Fibroblast of lung (primary cell): ENCODE measurements at regions not wholly inside any gene's neighbourhood (a gene's known extent, or its start where the extent isn't known, plus 50 kb on each side); places are given as distances from the start of the nearest gene placed in this dataset.

Experiments used
- DNase-seq, 2 donors: peaks; one replicate each; pipeline versions ENCODE4 v3.0.0 to v3.0.0-alpha.2; 2010; ENCODE audit warnings: low read depth in 2 of 2
- H2AFZ ChIP-seq: 2 replicates; pipeline ENCODE4 v1.5.1; 2012; ENCODE audit warnings: low read length, control low read depth, inconsistent platforms
- H3K27ac ChIP-seq: 2 replicates; pipeline ENCODE4 v1.5.1; 2011; ENCODE audit warnings: low read length, control low read depth; ENCODE audit not compliant: insufficient read depth
- H3K27me3 ChIP-seq: 2 replicates; pipeline ENCODE4 v1.5.1; 2011; ENCODE audit warnings: mild to moderate bottlenecking, low read length; ENCODE audit not compliant: control insufficient read depth, insufficient read depth
- H3K36me3 ChIP-seq: 2 replicates; pipeline ENCODE4 v1.5.1; 2011; ENCODE audit warnings: low read length; ENCODE audit not compliant: control insufficient read depth, insufficient read depth
- H3K4me1 ChIP-seq: 2 replicates; pipeline ENCODE4 v1.5.1; 2011; ENCODE audit warnings: low read length; ENCODE audit not compliant: control insufficient read depth, insufficient read depth; ENCODE audit errors: extremely low read depth
- H3K4me2 ChIP-seq: 2 replicates; pipeline ENCODE4 v1.5.1; 2011; ENCODE audit warnings: low read length, control low read depth; ENCODE audit not compliant: insufficient read depth; ENCODE audit errors: extremely low read depth
- H3K4me3 ChIP-seq, 4 experiments: fragments of 200-600 bp in 1 of 4; sonication (generic) in 1 of 4; replicated peaks in 1 of 4; 2 replicates each; pipeline ENCODE4 v1.5.1; 2011 to 2016; ENCODE audit warnings: low read length in 4 of 4, low read depth in 3 of 4, mild to moderate bottlenecking in 3 of 4, control low read depth in 2 of 4, inconsistent platforms in 1 of 4, mixed read lengths in 1 of 4; ENCODE audit not compliant: insufficient read depth in 1 of 4; ENCODE audit errors: control extremely low read depth in 1 of 4
- H3K79me2 ChIP-seq: 2 replicates; pipeline ENCODE4 v1.5.1; 2012; ENCODE audit warnings: mild to moderate bottlenecking, low read length, inconsistent platforms; ENCODE audit not compliant: control insufficient read depth, insufficient read depth
- H3K9ac ChIP-seq: 2 replicates; pipeline ENCODE4 v1.5.1; 2011; ENCODE audit warnings: mild to moderate bottlenecking, low read length, control low read depth; ENCODE audit not compliant: insufficient read depth
- H3K9me3 ChIP-seq: 2 replicates; pipeline ENCODE4 v1.5.1; 2012; ENCODE audit warnings: low read depth, low read length; ENCODE audit not compliant: control insufficient read depth, insufficient read depth
- H4K20me1 ChIP-seq: 2 replicates; pipeline ENCODE4 v1.5.1; 2011; ENCODE audit warnings: low read length; ENCODE audit not compliant: control insufficient read depth, insufficient read depth; ENCODE audit errors: extremely low read depth
- CTCF ChIP-seq, 2 donors: IDR thresholded peaks in 1 of 2; conservative IDR thresholded peaks in 1 of 2; 1 replicate in 1 of 2; 2 replicates in 1 of 2; pipeline ENCODE4 v1.5.1; 2011 to 2012; ENCODE audit warnings: low read length in 2 of 2, control low read depth in 1 of 2, inconsistent platforms in 1 of 2, low read depth in 1 of 2, mild to moderate bottlenecking in 1 of 2
- EZH2 ChIP-seq: IDR thresholded peaks from 2 replicates; pipeline ENCODE4 v1.5.1; 2012; ENCODE audit warnings: low read length, control low read depth, mild to moderate bottlenecking; ENCODE audit errors: missing control alignments

DNA sequence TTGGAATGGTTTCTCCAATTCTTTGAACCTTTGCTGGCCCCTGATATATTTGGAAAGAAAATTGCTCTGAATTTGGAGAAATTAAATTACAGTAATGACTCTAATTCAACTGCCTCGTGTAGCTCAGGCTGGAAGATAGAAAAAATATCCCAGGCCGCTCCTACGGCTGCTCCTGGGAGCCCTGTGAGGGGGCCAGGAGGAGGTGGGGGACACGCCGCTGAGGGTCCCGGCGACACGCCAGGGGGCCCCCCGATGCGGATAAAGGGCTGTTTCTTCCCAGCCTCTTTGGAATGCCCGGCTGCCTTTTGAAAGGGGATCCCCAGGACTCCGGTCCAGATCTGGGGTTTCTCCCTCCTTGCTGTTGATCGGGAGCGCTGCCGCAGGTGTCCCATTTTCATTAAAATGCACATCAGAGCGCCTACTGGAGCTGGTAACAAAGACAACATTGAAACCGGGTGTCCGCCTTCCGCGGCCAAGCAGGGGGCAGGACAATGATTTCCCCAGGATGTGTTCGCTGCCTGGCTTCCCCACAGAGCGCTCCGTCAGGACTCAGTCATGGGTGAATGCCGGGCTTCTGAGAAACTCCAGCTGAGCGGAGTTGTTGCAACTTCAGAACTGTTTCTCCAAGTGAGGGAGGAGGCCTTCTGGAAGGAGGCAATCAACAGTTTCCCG is 200.1 kb upstream of the KBTBD8 start:
- Histone ChIP-seq H3K9ac (no peak overlapping the region), H3K4me1 (peaks cover 13% of the 10 kb centered on the region), H3K36me3 (no peaks in the 10 kb centered on the region), H3K27me3 (no peaks in the 10 kb centered on the region), H3K4me3 (peak overlapping the region in 1 of 4 experiments; percentile 25), H4K20me1 (no peaks in the 10 kb centered on the region), H3K79me2 (no peaks in the 10 kb centered on the region), H3K27ac (no peak overlapping the region), H3K9me3 (no peaks in the 10 kb centered on the region), H2AFZ (peak overlapping the region; percentile 44), H3K4me2 (peak overlapping the region; percentile 51)
- peak; percentile 67 to 86 for DNase-seq
- TF ChIP-seq EZH2 (no peak), CTCF (conservative IDR thresholded peaks at IDR 0.05 in 1 of 2, IDR thresholded peaks at IDR 0.05 in 1 of 2; ENCODE audit: low read depth in 1 of 2, low read length in 2 of 2) (peak in 1 of 2 donors; percentile 4)

DNA sequence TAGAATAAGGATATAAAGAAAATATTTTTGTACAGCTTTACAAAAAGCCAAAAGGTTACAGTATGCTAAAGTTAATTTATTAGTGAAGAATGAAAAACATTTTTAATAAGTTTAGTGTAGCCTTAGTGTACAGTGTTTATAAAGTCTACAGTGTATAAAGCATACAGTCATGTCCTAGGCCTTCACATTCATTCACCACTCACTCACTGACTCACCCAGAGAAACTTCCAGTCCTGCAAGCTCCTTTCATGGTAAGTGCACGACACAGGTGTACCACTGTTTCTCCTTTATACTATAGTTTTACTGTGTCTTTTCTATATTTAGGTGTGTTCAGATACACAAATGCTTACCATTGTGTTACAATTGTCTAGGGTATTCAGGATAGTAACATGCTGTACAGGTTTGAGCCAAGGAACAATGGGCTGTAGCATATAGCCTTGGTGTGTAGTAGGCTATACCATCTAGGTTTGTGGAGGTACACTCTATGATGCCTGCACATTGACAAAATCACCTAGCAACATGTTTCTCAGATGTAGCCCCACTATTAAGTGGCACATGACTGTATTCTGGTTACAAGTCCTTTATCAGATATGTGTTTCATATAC is 197.1 kb upstream of the KBTBD8 start:
- H3K27ac ChIP-seq = no peak overlapping the region
- H2AFZ ChIP-seq = no peak overlapping the region
- TF ChIP-seq CTCF (conservative IDR thresholded peaks at IDR 0.05 in 1 of 2, IDR thresholded peaks at IDR 0.05 in 1 of 2; ENCODE audit: low read depth in 1 of 2, low read length in 2 of 2) (no peak), EZH2 (no peak)
- H3K9ac ChIP-seq = no peak overlapping the region
- H3K4me3 ChIP-seq = no peak overlapping the region
- H3K36me3 ChIP-seq = no peaks in the 10 kb centered on the region
- H3K27me3 ChIP-seq = no peaks in the 10 kb centered on the region
- H3K4me1 ChIP-seq = peaks cover 4% of the 10 kb centered on the region
- peak; percentile 21 to 53 for DNase-seq
- no peak overlapping the region for H3K4me2 ChIP-seq
- no peaks in the 10 kb centered on the region for H3K9me3 ChIP-seq
- H3K79me2 ChIP-seq = no peaks in the 10 kb centered on the region
- H4K20me1 ChIP-seq = no peaks in the 10 kb centered on the region

- H3K4me2 ChIP-seq = no peak overlapping the region
- DNase-seq = no peak
- no peak overlapping the region for H3K9ac ChIP-seq
- peaks cover 3% of the 10 kb centered on the region for H3K4me1 ChIP-seq
- no peak overlapping the region for H3K4me3 ChIP-seq
- no peaks in the 10 kb centered on the region for H3K36me3 ChIP-seq
- peak in 1 of 2 donors; percentile 22 for TF ChIP-seq CTCF (conservative IDR thresholded peaks at IDR 0.05 in 1 of 2, IDR thresholded peaks at IDR 0.05 in 1 of 2; ENCODE audit: low read depth in 1 of 2, low read length in 2 of 2)
- no peak for TF ChIP-seq EZH2
- no peak overlapping the region for H2AFZ ChIP-seq
- H4K20me1 ChIP-seq = no peaks in the 10 kb centered on the region
- H3K79me2 ChIP-seq = no peaks in the 10 kb centered on the region
- H3K27ac ChIP-seq = no peak overlapping the region
- no peaks in the 10 kb centered on the region for H3K9me3 ChIP-seq
- no peaks in the 10 kb centered on the region for H3K27me3 ChIP-seq
Measured at GRCh38 chr3:66803206-66803605, 194.9 kb upstream of the KBTBD8 start.
